ENCODE measurements at regions not wholly inside any gene's neighbourhood (a gene's known extent, or its start where the extent isn't known, plus 50 kb on each side); places are given as distances from the start of the nearest gene placed in this dataset.

- no peaks in the 10 kb centered on the region for H3K4me1 ChIP-seq
- intact Hi-C loops (cut with DNase I) = no loop called here
- DNase-seq = peak in 1 of 2 donors; percentile 45
- no peak for ATAC-seq
- peaks cover 0 to 3% (median 0%) of the 10 kb centered on the region in 3 donors for H3K27me3 ChIP-seq (ENCODE audit: insufficient read depth in 3 of 3, low read length in 2 of 3)
- no peaks in the 10 kb centered on the region for H3K9me3 ChIP-seq
- H3K27ac ChIP-seq = no peak overlapping the region
- WGBS, 3 donors = 41 to 59% (median 46%) methylated on average over 8 of the region's 8 CpGs
- TF ChIP-seq CTCF (IDR thresholded peaks at IDR 0.05) = no peak
- no peak overlapping the region for H3K4me3 ChIP-seq
- H3K36me3 ChIP-seq (ENCODE audit: insufficient read depth in 1 of 2, low read depth in 1 of 2) = no peaks in the 10 kb centered on the region
These were observed 204.8 kb upstream of the CT83 start for GRCh38 chrX:116667346-116668134.

GRCh38 chrX:116657071-116657470 lies 194.3 kb upstream of the CT83 start:
- no peak overlapping the region for H3K4me3 ChIP-seq
- peaks cover 3% of the 10 kb centered on the region for H3K9me3 ChIP-seq
- H3K4me1 ChIP-seq = no peaks in the 10 kb centered on the region
- intact Hi-C loops (cut with DNase I) = no loop called here
- no peak overlapping the region for H3K27ac ChIP-seq
- no peak for TF ChIP-seq CTCF (IDR thresholded peaks at IDR 0.05)
- DNase-seq (no peak), ATAC-seq (no peak)
- H3K27me3 ChIP-seq (ENCODE audit: insufficient read depth in 3 of 3, low read length in 2 of 3) = no peaks in the 10 kb centered on the region
- H3K36me3 ChIP-seq (ENCODE audit: insufficient read depth in 1 of 2, low read depth in 1 of 2) = no peaks in the 10 kb centered on the region

GRCh38 chrX:116628464-116628863 lies 165.7 kb upstream of the CT83 start:
- no peaks in the 10 kb centered on the region for H3K27me3 ChIP-seq (ENCODE audit: insufficient read depth in 3 of 3, low read length in 2 of 3)
- no peaks in the 10 kb centered on the region for H3K9me3 ChIP-seq
- no peak for DNase-seq
- WGBS, 3 donors = 94 to 100% (median 100%) methylated on average over 1 of the region's 1 CpG
- H3K27ac ChIP-seq = no peak overlapping the region
- ATAC-seq = no peak
- no peak for TF ChIP-seq CTCF (IDR thresholded peaks at IDR 0.05)
- no peaks in the 10 kb centered on the region for H3K36me3 ChIP-seq (ENCODE audit: insufficient read depth in 1 of 2, low read depth in 1 of 2)
- H3K4me1 ChIP-seq = no peaks in the 10 kb centered on the region
- intact Hi-C loops (cut with DNase I) = no loop called here
- H3K4me3 ChIP-seq = no peak overlapping the region

GRCh38 chrX:116618546-116618945 lies 155.8 kb upstream of the CT83 start:
- H3K4me1 ChIP-seq = no peaks in the 10 kb centered on the region
- H3K4me3 ChIP-seq = no peak overlapping the region
- H3K36me3 ChIP-seq (ENCODE audit: insufficient read depth in 1 of 2, low read depth in 1 of 2) = no peaks in the 10 kb centered on the region
- DNase-seq (no peak), ATAC-seq (no peak)
- intact Hi-C loops (cut with DNase I) = no loop called here
- no peaks in the 10 kb centered on the region for H3K9me3 ChIP-seq
- no peak overlapping the region for H3K27ac ChIP-seq
- no peaks in the 10 kb centered on the region for H3K27me3 ChIP-seq (ENCODE audit: insufficient read depth in 3 of 3, low read length in 2 of 3)
- 32 to 65% (median 60%) methylated on average over 1 of the region's 1 CpG for WGBS, 3 donors
- no peak for TF ChIP-seq CTCF (IDR thresholded peaks at IDR 0.05)

GRCh38 chrX:116607776-116608175 lies 145.0 kb upstream of the CT83 start:
- ATAC-seq (no peak), DNase-seq (no peak)
- 3 to 27% (median 10%) methylated on average over 1 of the region's 1 CpG for WGBS, 3 donors
- no peak overlapping the region for H3K4me3 ChIP-seq
- no peaks in the 10 kb centered on the region for H3K4me1 ChIP-seq
- intact Hi-C loops (cut with DNase I) = no loop called here
- no peak for TF ChIP-seq CTCF (IDR thresholded peaks at IDR 0.05)
- no peaks in the 10 kb centered on the region for H3K27me3 ChIP-seq (ENCODE audit: insufficient read depth in 3 of 3, low read length in 2 of 3)
- H3K36me3 ChIP-seq (ENCODE audit: insufficient read depth in 1 of 2, low read depth in 1 of 2) = no peaks in the 10 kb centered on the region
- no peaks in the 10 kb centered on the region for H3K9me3 ChIP-seq
- H3K27ac ChIP-seq = no peak overlapping the region

All from psoas muscle (tissue), 7 donors.